GM12874 (cell line): ENCODE measurements at regions not wholly inside any gene's neighbourhood (a gene's known extent, or its start where the extent isn't known, plus 50 kb on each side); places are given as distances from the start of the nearest gene placed in this dataset.

Experiments used
- TF ChIP-seq, protein P1 (sequence below): IDR thresholded peaks from 2 replicates; pipeline ENCODE4 v1.5.1; 2011; ENCODE audit warnings: low read depth, mild to moderate bottlenecking, control low read depth, low read length, moderate library complexity; ENCODE audit not compliant: insufficient read depth

DNA sequence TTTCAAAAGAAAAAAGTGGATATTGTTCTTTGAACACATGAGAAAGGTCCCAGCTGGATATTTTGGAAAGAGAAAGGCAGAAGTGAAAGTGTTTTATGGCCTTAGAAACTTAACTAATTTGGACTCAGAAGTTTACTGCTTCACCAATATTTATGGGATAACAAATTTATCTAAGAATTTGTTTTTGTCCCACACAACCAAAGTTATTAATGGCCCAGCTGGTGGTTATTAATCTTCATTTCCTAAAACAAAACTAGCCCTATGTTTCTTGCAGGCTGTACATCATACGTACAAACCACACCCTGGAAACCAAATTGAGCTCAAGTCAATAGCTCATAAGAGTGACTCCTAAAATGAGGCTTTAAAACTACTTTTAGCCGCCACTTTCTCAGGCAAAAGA lies 372.9 kb upstream of the LMCD1 start:
- TF ChIP-seq, protein P1, sequence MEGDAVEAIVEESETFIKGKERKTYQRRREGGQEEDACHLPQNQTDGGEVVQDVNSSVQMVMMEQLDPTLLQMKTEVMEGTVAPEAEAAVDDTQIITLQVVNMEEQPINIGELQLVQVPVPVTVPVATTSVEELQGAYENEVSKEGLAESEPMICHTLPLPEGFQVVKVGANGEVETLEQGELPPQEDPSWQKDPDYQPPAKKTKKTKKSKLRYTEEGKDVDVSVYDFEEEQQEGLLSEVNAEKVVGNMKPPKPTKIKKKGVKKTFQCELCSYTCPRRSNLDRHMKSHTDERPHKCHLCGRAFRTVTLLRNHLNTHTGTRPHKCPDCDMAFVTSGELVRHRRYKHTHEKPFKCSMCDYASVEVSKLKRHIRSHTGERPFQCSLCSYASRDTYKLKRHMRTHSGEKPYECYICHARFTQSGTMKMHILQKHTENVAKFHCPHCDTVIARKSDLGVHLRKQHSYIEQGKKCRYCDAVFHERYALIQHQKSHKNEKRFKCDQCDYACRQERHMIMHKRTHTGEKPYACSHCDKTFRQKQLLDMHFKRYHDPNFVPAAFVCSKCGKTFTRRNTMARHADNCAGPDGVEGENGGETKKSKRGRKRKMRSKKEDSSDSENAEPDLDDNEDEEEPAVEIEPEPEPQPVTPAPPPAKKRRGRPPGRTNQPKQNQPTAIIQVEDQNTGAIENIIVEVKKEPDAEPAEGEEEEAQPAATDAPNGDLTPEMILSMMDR = no peak

DNA sequence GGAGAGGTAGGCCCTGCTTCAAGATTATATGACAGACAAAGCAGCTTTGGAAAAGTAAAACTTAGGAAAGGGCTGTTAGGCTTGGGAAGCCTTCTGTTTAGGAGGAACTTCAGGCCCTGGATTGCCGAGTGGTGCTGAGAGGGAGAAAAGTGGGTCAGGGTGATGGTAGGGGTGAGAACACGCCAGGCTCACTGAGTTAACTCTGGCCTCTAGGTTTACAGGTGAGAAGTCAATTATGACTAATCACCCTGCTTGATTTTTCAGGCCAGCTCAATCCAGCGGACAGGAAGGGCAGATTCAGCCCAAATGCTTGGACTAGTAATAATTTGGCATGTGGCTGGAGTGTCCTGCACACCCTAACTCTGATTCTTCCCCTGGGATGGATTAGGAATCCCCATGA lies 365.1 kb upstream of the LMCD1 start:
- TF ChIP-seq, protein P1 = no peak

DNA sequence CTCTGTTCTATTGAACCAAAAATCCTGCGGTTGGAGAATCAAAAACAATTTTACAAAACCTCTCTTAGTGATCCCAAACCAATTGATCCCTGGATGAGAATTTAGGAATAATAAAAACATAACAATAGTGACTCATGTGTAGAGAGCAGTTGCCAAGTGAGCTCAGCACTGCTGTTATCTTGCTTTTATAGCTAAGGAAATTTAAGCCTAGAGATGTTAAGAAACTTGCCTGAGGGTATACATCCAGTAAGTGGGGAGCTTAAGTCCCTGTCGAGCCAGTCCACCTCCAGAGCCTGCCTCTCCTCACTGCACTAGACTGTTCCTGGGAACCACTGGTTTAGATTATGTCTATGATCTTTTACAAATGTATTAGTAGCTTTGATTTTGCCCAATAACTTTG lies 358.4 kb upstream of the LMCD1 start:
- TF ChIP-seq, protein P1 = no peak

DNA sequence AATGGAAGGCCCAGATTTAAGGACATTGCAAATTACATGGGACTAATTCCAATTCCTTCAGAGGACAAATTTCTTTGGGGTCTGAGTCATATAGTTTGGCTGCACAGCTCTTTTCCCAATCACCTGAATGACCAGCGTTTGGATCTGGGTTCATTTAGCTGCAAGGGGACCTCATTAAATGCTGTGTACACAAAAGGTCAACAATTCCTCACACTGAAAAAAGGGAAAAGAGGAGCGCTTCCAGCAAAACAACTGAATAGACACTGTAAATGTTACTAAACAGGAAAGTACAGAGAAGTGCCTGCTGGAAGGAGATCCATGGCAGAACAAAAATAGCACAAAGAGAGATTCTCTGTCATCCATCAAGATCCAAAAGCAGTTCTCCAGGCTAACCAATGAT lies 356.0 kb upstream of the LMCD1 start:
- TF ChIP-seq, protein P1 = no peak

DNA sequence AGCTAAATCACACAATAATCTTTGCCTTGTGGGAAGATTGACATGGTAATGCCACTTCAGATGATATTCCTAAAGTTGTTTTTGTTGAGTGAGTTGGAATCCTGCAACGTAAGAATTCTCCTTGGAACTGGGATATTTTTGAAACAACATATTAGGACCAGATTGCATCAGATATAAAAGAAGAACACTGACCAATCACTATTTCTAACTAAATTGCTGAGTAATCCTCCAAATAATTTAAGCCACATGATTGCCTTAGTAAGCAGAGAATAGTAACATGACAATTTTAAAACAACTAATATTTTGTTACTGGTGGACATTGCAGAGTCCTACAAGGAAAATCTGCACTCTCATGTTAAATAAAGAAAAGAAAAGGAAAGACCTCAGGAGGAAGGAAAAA lies 353.9 kb upstream of the LMCD1 start:
- TF ChIP-seq, protein P1 = no peak

DNA sequence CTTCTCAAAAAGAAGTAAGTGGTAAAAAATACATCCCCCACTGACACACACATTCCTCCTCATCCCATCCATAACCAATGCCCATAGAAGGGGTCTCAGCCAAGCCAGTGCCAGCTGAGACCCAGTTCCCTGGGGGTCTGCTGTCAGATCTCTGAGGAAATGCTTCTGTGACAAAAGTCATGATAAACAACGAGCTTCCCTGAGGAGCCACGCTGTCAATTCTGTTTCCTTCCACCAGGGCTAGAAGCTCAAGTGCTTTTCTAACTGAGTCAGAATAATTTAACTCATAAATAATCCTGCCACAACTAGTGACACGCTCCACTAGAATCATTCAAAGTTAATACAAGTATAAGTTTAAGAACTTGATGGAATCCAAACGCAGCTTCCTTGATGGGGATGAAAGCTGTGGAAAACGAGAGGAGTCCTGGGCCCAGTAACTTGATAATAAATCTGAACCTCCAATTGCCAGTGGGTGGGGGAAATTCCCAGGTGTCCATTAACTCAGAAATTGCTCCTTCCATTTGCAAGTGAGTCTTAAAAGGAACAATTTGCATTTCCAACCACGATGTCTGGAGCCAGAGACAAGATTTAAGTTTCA lies 348.7 kb upstream of the LMCD1 start:
- TF ChIP-seq, protein P1 = no peak

DNA sequence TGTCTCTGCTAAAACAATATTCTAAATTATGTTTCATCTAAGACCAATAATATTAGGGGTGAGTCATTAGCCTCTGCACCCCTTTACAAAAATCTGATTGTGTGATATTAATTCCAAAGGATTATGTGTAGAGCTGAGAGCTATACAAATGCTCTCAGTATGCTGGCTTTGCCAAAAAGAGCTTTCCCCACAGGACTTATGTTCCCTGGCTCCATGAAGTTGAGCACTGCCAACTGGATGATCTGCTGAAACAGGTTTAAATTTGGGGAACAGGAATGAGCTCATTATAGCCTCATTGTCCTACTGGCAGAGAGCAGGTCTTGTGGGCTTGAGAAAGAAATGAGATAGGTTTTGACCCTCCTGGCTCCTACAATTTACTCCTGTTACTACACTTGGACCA lies 347.8 kb upstream of the LMCD1 start:
- TF ChIP-seq, protein P1 = no peak

DNA sequence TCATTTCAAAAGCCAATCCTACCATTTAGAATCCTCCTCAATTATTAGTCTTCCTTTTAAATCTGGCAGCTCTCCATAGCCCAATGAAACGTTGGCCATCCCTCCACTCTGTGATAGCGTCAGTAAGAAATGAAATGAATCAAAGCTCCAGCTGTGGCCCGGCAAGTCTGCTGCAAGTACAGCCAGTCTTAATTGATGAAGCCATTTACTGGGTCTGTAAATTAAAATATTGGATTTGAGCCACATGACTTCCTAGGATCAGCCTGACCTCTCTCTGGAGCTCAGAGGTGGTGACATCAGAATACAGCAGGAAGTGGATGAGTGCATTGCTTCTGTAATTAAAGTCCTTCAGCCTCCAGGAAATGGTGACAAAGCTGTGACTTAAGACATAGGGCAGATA lies 347.0 kb upstream of the LMCD1 start:
- TF ChIP-seq, protein P1 = no peak
